CD1c-positive myeloid dendritic cell (primary cell): ENCODE measurements at regions not wholly inside any gene's neighbourhood (a gene's known extent, or its start where the extent isn't known, plus 50 kb on each side); places are given as distances from the start of the nearest gene placed in this dataset.
A peak's percentile ranks its signal among the peaks of the same experiment; 100 is the strongest.
"Not testable (repeated sequence)": the region's sequence is repeated elsewhere in the genome, so short reads cannot be mapped to it uniquely, and the experiment has no call there.

Experiments used
- DNase-seq: peaks from one replicate; pipeline ENCODE4 v3.0.0-alpha.2; 2016; ENCODE audit errors: extremely low spot score

- not testable (repeated sequence) for DNase-seq
These were observed 1372.6 kb downstream of the FOXD4L5 start for GRCh38 chr9:63912451-63912850.

GRCh38 chr9:63909076-63909475 lies 1375.9 kb downstream of the FOXD4L5 start:
- not testable (repeated sequence) for DNase-seq

DNA sequence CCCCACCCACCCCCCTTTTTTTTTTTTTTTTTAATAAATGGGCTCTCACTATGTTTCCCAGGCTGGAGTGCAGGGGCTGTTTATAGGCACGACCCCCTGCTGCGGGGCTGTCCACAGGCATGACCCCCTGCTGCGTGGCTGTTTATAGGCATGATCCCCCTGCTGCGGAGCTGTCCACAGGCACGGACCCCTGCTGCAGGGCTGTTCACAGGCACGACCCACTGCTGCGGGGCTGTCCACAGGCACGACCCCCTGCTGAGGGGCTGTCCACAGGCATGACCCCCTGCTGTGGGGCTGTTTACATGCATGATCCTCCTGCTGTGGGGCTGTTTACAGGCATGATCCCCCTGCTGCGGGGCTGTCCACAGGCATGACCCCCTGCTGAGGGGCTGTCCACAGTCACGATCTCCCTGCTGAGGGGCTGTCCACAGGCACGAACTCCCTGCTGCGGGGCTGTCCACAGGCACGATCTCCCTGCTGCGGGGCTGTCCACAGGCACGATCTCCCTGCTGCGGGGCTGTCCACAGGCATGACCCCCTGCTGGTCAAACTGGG lies 1385.3 kb downstream of the FOXD4L5 start:
- DNase-seq: not testable (repeated sequence)

- not testable (repeated sequence) for DNase-seq
These were observed 1403.6 kb downstream of the FOXD4L5 start for GRCh38 chr9:63881386-63881785.

DNA sequence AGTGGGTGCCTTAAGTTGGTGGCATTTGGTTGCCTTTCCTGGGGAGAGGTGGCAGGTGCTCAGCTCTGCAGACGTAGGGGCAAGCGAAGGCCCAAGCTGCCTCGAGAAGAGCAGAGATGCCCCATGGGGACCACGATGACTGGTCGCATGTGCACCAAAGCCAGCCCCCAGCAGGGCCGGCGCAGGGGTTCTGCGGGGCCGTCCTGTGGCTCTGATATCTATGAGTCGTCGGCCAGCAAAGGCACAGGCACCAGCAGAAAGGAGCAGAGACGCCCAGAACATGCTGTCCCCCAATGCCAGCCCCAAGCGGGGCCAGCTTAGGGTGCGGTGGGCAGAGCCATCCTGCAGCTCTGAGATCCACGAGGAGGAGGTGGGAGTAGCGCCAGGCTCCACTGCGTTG lies 1408.6 kb downstream of the FOXD4L5 start:
- DNase-seq: not testable (repeated sequence)

GRCh38 chr9:63859475-63860215 lies 1425.4 kb downstream of the FOXD4L5 start:
- DNase-seq: no peak

GRCh38 chr9:63859090-63859474 lies 1425.9 kb downstream of the FOXD4L5 start:
- not testable (repeated sequence) for DNase-seq

- DNase-seq: not testable (repeated sequence)
These were observed 1431.8 kb downstream of the FOXD4L5 start for GRCh38 chr9:63853140-63853751.

- not testable (repeated sequence) for DNase-seq
These were observed 1460.2 kb downstream of the FOXD4L5 start for GRCh38 chr9:63824804-63825203.

- peak; percentile 3 for DNase-seq
These were observed 1461.4 kb downstream of the FOXD4L5 start for GRCh38 chr9:63823375-63824201.

DNA sequence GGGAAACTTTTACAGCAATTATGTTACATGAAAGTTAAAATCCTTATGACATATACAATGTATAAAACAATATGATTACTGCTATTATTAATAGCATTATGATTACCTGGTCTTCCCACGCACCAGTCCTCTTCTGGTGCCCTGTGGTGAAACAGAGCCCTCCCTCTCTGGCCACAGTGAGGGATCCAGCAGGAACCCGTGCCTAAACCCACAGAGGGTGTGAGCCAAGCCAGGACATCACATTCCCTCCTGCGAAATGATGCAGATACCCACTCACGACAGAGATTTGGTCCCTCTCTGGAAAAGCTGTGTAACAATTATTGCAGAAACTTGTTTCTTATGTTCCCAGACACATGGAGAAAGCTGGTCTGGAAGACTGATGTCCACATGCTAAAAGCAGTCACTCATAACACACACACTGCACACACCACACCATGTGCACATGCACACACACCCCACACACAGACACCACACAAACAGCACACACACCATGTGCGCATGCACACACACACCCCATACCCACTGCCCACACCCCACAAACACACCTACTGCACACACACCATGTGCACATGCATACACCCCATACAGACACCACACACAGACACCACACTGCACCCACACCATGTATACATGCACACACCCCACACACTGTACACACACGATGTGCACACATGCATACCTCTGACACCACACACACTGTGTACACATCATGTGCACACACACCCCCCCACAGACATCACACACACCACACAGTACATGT lies 1462.2 kb downstream of the FOXD4L5 start:
- DNase-seq: peak; percentile 5

DNA sequence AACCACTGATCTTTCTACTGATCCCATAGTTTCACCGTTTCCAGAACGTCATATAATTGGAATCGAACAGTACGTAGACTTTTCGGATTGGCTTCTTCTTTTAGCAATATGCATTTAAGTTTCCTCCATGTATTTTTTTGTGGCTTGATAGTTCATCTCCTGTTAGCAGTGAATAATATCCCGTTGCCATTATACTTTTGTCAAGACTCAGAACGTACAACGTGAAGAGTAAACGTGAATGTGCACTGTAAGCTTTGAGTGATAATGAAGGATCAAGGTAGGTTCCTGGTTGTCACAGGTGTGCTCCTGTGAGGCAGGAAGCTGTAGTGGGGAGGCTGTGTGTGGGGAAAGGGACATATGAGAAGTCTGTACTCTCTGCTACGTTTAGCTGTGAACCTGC lies 1463.7 kb downstream of the FOXD4L5 start:
- DNase-seq: not testable (repeated sequence)

- DNase-seq: not testable (repeated sequence)
These were observed 1464.1 kb downstream of the FOXD4L5 start for GRCh38 chr9:63820882-63821281.

GRCh38 chr9:63820383-63820782 lies 1464.6 kb downstream of the FOXD4L5 start:
- DNase-seq: not testable (repeated sequence)

DNA sequence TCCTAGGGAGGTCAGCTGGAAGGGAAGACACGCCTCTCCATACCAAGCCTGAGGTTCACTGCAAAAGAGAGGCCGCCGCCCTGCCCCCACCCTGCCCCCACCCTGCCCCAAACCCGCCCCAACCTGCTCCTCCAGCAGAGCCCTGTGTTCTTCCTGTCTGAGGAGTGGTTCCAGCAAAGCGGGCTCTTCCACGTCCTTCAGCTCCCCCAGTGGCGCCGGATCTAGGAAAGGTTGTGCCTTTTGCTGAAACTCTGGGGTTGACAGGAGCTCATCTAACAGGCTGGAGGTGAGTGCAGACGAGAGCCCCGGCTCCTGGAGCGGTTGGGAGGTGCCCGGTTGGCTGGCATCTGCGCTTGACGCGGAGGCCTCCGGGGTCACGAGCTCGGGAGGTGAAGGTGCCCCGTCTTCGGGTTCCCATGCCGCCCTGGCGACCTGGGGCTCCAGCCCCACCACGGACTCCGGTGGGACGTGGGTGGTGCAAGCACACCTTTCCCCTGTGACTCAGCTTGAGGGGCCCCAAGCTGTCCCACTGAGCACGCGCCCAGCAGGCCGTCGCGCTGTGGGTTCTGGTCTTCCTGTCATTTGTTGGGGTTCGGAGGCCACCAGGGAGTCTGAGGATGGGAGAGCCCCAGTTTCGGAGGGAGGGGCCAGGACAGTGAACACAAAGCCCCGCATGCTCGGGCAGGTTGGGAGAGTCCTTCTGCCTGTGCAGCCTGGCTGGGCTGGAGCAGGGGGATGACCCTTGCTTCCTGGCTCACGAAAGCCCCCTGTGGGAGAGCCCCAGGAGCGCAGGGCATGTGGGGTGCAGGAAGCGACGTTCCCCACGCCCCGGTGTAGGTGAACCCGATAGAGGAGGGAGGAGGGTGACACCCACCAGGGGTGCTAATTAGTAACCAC lies 1467.1 kb downstream of the FOXD4L5 start:
- peak; percentile 49 for DNase-seq

DNA sequence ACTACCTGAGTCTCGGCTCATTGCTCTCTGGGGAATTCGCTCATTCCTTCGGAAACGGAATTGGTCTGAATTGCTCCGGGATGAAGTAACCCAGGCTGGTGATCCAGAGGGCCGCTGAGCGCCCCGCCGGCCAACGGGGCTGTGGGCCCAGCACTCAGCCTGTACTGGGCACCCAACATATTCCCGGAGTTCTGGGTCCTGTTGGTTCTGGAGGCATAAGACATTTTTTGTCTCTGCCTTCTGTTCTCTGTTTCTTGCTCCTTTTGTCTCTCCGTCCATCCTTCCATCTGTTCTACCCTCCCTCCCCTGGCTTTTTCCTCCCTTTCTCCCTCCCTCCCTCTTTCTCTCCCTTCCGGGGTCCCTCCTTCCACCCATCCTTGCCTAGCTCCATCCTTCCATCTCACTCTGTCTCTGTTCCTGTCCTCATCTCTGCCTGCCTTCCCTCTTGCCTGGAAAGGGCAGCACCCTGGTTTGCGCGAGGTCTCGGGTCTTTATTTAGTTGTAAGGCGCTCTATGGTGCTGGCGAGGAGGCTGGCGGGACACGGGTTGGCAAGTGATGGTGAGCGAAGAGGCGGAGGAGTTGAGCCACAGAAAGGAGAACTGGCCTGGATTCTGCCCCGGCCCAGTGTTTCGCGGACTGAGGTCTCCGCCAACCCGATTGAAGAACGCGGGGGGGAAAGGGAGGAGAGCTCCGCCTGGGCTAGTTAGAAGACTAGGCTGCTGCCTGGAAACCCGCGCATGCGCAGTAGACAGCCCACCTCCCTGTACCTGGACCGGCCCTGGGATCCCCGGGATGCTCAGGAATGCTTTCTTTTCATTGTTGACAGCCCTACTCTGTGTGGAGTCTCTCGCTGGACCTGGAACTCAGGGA lies 1468.0 kb downstream of the FOXD4L5 start:
- DNase-seq: peak; percentile 93

DNA sequence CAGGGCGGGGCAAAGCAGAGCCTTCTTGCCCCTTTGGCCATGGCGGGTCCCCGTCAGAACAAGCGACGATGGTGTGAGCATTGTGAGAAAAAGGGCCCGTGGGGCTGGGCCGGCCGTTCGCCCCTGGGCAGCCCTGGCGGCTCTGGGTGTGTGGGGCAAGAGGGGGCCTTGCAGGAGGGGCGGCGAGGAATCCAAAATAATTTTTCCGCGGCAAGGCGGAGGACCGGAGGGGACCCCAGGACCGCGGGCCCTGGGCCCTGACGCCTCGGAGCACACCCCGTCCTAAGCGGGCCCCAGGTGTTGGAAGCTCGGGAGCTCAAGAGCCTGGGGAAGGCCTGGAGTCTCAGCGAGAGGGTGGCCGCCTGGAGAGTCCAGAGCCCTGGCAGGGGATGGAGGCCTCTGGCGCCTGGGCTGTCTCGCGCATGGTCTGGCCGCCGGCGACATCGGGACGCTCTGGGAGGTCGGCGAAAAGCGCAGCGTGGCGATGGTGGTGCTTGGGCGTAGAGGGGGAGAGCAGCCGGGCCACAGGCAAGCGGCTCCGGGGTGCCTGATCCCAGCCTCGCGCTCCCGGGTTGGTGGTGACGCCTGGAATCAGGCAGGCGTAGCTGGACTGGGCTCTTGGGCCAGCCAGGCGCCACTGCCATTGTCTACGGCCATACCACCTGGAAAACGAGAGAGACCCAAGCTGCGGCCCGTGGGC lies 1469.9 kb downstream of the FOXD4L5 start:
- DNase-seq: not testable (repeated sequence)

GRCh38 chr9:63813391-63814021 lies 1471.5 kb downstream of the FOXD4L5 start:
- not testable (repeated sequence) for DNase-seq
